Activated CD4-positive, alpha-beta T cell treated with anti-CD3 and anti-CD28 coated beads for 36 hours (primary cell): ENCODE measurements at regions not wholly inside any gene's neighbourhood (a gene's known extent, or its start where the extent isn't known, plus 50 kb on each side); places are given as distances from the start of the nearest gene placed in this dataset.

Experiments
- ATAC-seq: fragments of 200-7000 bp; cut with Tn5 transposase; one replicate; pipeline ENCODE4 v1.10.0; 2021; ENCODE audit warnings: mild to moderate bottlenecking, moderate library complexity
- CTCF ChIA-PET: fragments of 350-600 bp; sonication (Branson Sonifier 250); formaldehyde crosslinking; loops from one replicate; lab custom pipeline; 2021; ENCODE audit warnings: antibody characterized with exemption; lab: Charles Lee
- POLR2A ChIA-PET: fragments of 350-600 bp; sonication (Branson Sonifier 250); formaldehyde crosslinking; loops from one replicate; lab custom pipeline; 2021; ENCODE audit warnings: antibody characterized with exemption, inconsistent platforms; lab: Charles Lee
- DNase-seq: peaks from one replicate; pipeline ENCODE4 v3.0.0-alpha.2; 2020
- H3K27ac Mint-ChIP-seq: one replicate; pipeline ENCODE4 v1.8.0; 2021; ENCODE audit warnings: mixed read lengths
- H3K27me3 Mint-ChIP-seq: one replicate; pipeline ENCODE4 v1.8.0; 2021; ENCODE audit warnings: mixed read lengths
- H3K36me3 Mint-ChIP-seq: one replicate; pipeline ENCODE4 v1.8.0; 2021; ENCODE audit warnings: low read depth, mixed read lengths
- H3K4me1 Mint-ChIP-seq: one replicate; pipeline ENCODE4 v1.8.0; 2021; ENCODE audit warnings: mixed read lengths
- H3K4me3 Mint-ChIP-seq: one replicate; pipeline ENCODE4 v1.8.0; 2021; ENCODE audit warnings: mild to moderate bottlenecking, moderate library complexity, mixed read lengths
- H3K9me3 Mint-ChIP-seq: one replicate; pipeline ENCODE4 v1.8.0; 2021; ENCODE audit warnings: low read depth, mixed read lengths
- intact Hi-C, 2 experiments: fragments of 100-400 bp; cut with DNase I in 1 of 2; cut with micrococcal nuclease in 1 of 2; formaldehyde crosslinking; loops; one replicate each; pipeline versions ENCODE4 v1.14.2 to v1.15.1; 2022 to 2024; cut with DNase I, micrococcal nuclease

DNA sequence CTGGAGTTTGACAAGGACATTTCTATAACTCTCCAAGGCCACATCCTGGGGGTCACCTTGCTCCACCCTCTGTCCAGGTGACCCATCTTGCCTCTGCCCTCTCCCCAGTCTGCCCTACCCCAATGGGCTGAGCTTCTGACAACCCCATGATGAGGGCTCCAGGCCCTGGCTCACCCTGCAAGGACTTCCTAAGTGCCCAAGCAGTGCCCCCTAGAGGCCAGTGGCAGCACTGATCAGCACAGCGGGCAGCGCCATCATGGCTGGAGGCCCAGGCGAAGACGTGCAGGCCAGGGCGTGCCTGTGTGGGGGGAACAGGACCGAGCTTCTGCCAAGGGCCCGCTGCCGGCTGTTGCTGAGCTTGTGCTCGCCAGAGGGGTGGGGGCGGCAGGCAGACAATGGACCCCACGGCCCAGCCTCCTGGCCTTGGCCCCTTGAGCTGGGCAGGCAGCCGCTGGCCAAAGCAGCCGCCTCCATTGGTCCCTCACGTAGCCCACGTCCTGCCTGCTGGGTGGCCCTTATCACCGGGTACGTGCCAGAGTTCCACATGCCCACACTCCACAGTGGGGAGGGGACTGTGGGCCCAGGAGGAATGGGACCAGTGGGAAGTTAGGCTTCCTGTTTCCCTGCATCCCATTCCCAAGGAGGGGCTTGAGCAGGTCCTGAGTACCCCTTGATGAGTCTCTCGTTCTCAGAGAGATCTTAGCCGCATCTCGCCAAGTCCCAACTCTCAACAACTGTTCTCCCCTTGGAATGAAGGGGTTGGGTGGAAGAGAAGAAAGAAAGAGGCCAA, 64.3 kb downstream of the MRPL14 start:
- DNase-seq = peak; percentile 81
- Mint-ChIP-seq H3K27me3 (peaks cover 5% of the 10 kb centered on the region), H3K36me3 (no peaks in the 10 kb centered on the region), H3K4me3 (no peak overlapping the region), H3K9me3 (peaks cover 4% of the 10 kb centered on the region), H3K4me1 (peaks cover 10% of the 10 kb centered on the region), H3K27ac (no peak overlapping the region)
- intact Hi-C loops = no loop called here
- POLR2A ChIA-PET = no interaction called here
- CTCF ChIA-PET = interaction anchor here (0.6 to 2.3 kb wide), 15 partner anchors 8 to 400 kb away, joined by 3 to 14 read pairs (median 4); partner anchors contain the start of gene VEGFA
- ATAC-seq = peak; percentile 79

DNA sequence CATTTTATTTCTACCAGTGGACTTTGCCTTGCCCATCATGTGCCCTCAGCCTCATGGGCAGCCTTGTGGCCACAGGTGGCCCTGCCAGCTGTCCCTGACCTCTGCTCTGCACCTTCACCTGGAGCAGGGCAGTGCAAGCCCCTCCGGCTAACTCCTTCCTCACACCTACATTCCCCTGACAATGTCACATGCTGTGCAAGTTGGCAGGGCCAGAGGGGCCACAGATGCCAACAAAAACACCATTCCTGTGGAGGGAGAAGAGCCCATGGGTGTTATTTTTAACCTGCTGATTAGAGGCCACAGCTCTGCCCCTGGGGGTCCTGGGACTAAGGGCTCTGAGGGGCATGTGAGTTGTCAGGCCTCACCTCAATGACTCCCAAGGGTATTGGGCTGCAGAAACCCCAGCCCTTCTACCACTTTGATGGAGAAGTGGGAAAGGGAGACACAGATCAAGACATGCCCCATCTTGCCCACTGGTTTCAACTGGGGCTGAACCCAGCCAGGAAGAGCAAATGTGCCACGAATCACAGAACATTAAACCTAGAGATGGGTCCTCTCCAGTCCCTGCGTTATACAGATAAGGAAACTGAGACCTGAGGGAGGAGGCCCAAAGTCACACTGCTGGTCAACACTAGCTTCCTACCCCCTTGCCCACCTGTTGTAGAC, 65.0 kb downstream of the MRPL14 start:
- Mint-ChIP-seq H3K4me3 (no peak overlapping the region), H3K27me3 (peaks cover 5% of the 10 kb centered on the region), H3K9me3 (peaks cover 4% of the 10 kb centered on the region), H3K4me1 (peaks cover 10% of the 10 kb centered on the region), H3K36me3 (no peaks in the 10 kb centered on the region), H3K27ac (no peak overlapping the region)
- CTCF ChIA-PET = interaction anchor here (0.7 to 2.3 kb wide), 10 partner anchors 9 to 337 kb away, joined by 3 to 14 read pairs (median 6); partner anchors contain the start of gene VEGFA
- no peak for ATAC-seq
- POLR2A ChIA-PET = no interaction called here
- no peak for DNase-seq
- intact Hi-C loops = no loop called here

DNA sequence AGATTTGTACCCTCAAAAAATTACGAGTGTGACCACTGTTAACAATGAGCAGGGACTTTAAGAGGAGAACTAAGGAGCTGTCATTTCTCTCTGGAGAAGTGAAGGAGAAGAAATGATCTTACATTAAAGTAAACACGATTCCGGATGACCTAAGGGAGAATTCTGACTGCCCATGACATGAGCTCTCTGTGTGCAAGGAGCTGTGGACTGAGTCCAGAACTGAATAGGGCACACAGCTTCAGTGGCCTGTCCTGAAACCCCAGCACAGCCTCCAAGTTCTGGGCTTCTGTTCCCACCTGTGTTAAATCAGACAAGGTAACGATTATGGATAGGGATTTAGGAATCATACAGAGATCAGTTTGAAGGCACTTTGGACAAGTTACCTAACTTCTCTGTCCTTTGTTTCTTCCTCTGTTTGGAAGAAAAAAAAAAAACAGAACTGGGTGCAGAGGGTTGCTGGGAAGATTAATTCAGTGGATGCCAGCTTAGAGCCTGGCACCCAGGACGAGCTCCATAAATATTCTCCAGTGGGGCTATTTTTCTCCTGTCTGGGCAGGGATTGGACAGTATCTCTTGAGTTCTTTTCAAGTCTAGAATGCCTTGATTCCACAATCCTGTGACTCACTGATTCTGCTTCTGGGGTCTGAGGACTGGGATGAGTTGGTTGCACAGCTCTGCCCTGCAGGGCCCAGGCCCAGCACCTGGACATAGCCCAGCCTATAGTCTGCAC, 65.7 kb downstream of the MRPL14 start:
- ChIA-PET CTCF (interaction anchor here (1.1 to 2.3 kb wide), 5 partner anchors 9 to 292 kb away, joined by 3 to 11 read pairs (median 8); partner anchors contain the start of gene VEGFA), POLR2A (no interaction called here)
- DNase-seq (no peak), ATAC-seq (no peak)
- Mint-ChIP-seq H3K4me1 (peaks cover 10% of the 10 kb centered on the region), H3K27ac (no peak overlapping the region), H3K27me3 (peaks cover 5% of the 10 kb centered on the region), H3K36me3 (no peaks in the 10 kb centered on the region), H3K4me3 (no peak overlapping the region), H3K9me3 (peaks cover 4% of the 10 kb centered on the region)
- intact Hi-C loops = no loop called here

DNA sequence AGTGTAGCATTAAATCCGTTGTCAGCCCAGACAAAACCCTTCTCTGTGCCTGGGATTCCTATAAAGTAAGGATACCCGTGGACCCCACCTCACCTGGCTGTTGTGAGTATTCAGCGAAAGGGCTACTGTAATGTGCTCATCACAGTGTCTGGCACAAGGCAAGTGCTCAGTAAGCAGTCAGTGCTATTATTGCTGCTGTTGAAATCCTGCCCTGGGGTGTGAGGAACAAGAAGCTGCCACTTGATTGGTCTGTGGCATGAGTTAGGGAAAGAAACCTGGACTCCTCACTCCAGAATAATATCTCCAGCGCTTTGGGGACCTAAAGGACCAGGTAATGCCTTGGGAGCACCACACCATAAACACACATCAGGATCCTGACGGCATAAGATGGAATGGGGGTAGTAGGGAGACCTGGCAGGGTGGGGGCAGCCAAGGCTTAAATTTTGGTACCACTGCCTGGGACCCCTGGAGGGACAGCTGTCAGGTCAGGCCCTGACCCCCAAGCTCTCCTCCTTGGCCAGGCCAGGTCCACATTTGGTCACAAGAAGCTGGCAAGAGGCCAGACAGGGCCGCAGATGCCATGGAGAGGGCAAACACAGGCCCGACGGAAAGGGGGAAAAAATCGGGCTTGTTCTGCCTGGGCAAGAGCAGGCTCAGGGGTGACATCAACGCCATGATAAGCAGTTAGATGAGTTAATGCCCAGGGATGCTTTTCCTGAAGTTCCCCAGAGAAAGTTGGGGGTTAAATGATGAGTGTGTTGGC, 66.5 kb downstream of the MRPL14 start:
- no peak for DNase-seq
- intact Hi-C loops = no loop called here
- Mint-ChIP-seq H3K9me3 (peaks cover 4% of the 10 kb centered on the region), H3K27me3 (peaks cover 5% of the 10 kb centered on the region), H3K4me1 (peaks cover 10% of the 10 kb centered on the region), H3K27ac (no peak overlapping the region), H3K4me3 (no peak overlapping the region), H3K36me3 (no peaks in the 10 kb centered on the region)
- no peak for ATAC-seq
- CTCF ChIA-PET = interaction anchor here (1.5 to 2.3 kb wide), 3 partner anchors 10 to 291 kb away, joined by 6 to 11 read pairs (median 9); partner anchors contain the start of gene VEGFA
- POLR2A ChIA-PET = no interaction called here

DNA sequence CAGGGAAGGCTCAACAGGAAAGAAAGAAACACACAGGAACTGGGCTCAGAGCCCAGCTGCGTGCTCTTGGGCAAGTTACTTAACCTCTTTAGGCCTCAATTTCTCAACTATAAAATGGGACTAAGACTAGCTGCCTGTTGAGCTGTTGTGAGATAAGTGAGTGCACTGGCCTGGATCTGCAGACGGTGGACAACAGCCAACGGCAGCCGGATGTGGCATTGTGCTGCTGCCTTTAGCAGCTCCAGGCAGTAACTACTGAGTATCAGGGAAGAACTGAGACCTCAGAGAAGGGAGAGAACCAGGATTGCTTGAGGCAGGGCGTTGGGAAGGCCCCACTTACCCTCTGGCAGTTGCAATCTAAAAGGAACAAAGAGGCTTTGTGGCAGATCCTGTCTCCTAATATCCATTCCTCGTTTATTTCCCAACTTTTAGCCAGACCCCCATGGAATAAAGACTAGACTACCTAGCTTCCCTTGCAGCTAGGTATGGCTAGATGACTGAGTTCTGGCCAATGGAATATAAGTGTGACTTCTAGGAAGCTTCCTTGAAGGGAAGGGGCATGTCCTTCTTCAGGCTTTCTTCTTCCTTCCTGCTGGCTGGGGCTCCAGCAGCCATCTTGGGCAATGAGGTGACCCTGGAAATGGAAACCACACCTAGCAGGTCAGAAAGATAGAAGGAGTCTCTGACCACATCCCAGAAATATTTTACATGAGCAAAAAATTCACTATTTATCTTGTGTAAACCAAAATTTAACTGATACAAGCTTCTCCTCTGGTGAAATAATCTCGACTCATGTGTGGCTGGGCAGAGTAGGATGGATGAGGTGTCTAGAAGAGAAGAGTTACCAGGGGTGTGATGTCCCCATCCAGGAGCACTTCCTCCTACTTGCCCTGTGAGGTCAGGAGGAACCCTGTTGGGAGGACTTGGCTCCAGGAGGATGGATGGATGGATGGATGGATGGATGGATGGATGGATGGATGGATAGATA, 67.6 kb downstream of the MRPL14 start:
- H3K27me3 Mint-ChIP-seq = peaks cover 5% of the 10 kb centered on the region
- H3K4me1 Mint-ChIP-seq = peaks cover 7% of the 10 kb centered on the region
- ATAC-seq (no peak), DNase-seq (no peak)
- no peak overlapping the region for H3K27ac Mint-ChIP-seq
- H3K36me3 Mint-ChIP-seq = no peaks in the 10 kb centered on the region
- no peak overlapping the region for H3K4me3 Mint-ChIP-seq
- POLR2A ChIA-PET = no interaction called here
- H3K9me3 Mint-ChIP-seq = peaks cover 4% of the 10 kb centered on the region
- CTCF ChIA-PET = interaction anchor here (0.7 to 0.8 kb wide), 3 partner anchors 9 to 282 kb away, joined by 3 to 4 read pairs (median 4); no protein-coding TSS in a partner anchor
- intact Hi-C loops = no loop called here

DNA sequence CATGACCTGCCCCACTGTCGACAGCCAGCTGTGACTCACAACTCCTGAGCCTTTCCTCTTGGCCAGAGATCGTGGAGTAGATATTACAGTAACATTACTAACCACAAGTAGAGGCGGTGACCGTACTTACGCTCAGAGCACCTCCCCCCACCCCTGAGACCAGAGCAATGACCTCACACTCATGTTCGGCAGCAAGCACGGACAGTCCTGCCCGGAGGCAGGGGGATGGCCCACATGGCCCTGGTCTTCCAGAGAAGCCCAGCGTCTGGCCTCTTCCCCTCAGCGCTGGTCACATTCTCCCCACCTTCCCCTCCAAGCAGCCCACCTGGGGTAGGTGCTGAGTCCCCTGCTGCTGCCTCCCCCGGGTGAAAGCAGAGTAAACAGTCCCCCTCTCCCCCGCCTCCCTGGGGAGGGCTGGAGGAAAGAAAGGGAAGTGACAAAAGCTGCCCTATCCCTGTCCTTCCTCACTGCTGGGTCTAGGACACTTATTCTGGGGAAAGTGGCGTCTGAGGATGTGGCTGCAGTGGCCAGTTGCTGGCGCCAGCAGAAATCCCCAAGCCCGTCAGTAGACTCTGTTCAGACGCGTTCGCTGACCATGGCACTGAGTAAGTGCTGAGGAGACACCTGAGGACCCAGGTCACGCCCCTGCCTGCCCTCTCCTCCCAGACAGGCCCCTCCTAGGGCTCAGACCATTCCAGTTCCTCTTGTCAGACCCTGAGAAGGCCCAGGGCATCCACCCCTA, 68.5 kb downstream of the MRPL14 start:
- Mint-ChIP-seq H3K36me3 (no peaks in the 10 kb centered on the region), H3K27me3 (peaks cover 5% of the 10 kb centered on the region), H3K9me3 (peaks cover 4% of the 10 kb centered on the region), H3K4me1 (peaks cover 3% of the 10 kb centered on the region), H3K4me3 (no peak overlapping the region), H3K27ac (no peak overlapping the region)
- peak; percentile 76 for ATAC-seq
- intact Hi-C loops = no loop called here
- ChIA-PET CTCF (interaction anchor here (0.6 to 0.8 kb wide), 2 partner anchors 8 to 114 kb away, joined by 3 to 5 read pairs; no protein-coding TSS in a partner anchor), POLR2A (no interaction called here)
- DNase-seq = peak; percentile 51

DNA sequence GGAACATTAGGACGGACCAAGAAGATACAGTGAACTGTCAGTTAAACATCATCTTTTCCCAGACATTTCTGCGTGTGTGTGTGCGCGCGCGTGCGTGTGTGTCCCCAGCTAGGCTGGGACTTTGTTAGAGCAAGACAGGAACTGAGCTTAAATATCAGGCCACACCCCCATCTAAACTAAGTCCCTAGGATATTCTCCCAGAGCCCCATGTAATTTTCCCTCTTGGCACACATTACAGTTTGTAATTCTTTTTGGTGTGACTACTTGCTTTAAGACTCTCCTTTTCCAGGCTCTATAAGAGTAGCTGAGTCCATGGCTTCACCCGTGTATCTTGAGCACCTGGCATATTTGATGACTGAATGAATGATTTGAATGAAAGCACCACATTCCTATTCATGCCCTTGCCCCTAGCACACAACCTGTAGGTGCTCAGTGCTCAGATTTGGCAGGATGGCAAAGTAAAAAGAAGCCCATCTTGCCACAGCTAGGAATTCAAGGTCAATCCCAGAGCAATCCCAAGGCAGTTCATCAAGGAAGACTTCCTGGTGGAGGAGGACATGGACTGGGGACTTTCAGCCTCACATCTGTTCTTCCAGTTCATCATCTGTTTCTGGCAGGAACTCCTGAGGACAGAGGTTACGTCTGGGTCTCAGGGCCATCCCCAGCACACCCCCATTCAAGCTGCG, 69.2 kb downstream of the MRPL14 start:
- H3K27ac Mint-ChIP-seq = no peak overlapping the region
- H3K9me3 Mint-ChIP-seq = peaks cover 4% of the 10 kb centered on the region
- H3K27me3 Mint-ChIP-seq = peaks cover 5% of the 10 kb centered on the region
- H3K4me3 Mint-ChIP-seq = no peak overlapping the region
- DNase-seq (no peak), ATAC-seq (no peak)
- peaks cover 3% of the 10 kb centered on the region for H3K4me1 Mint-ChIP-seq
- ChIA-PET POLR2A (no interaction called here), CTCF (interaction anchor here (0.5 to 0.6 kb wide), 2 partner anchors 115 to 199 kb away, joined by 3 to 5 read pairs; no protein-coding TSS in a partner anchor)
- H3K36me3 Mint-ChIP-seq = no peaks in the 10 kb centered on the region
- intact Hi-C loops = no loop called here

DNA sequence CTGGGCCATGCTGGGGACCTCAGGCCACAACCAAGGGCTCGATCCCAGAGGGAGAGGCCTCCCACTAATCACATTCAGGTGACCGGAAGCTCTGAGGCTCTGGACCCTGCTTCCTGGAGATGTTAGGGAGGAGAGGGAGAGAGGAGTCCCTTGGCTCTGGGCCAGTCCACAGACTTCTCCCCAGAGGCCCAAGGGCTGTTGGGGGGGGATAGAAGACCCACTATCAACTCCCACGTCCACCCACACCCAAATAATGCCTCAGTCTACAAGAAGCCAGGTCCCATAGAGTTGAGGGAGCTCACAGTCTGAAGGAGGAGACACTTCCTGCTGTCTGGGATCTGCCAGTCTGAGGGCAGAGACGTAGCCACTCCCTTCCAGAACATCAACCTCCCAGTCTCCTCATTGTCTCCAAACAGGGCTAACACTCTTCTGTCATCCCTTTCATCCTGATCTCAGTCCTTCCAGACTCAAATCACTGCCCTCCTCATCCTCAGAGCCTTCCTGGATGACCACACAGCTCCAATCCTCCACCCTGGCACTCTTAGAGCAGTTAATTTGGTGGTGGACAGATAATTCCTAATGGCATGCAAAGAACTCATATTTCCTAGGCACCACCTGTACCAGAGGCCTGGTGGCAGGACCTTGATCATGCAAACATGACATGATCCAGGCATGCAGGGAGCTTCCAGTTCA, 69.9 kb downstream of the MRPL14 start:
- POLR2A ChIA-PET = no interaction called here
- Mint-ChIP-seq H3K4me3 (no peak overlapping the region), H3K36me3 (no peaks in the 10 kb centered on the region), H3K4me1 (peaks cover 3% of the 10 kb centered on the region), H3K9me3 (peaks cover 4% of the 10 kb centered on the region), H3K27me3 (peaks cover 5% of the 10 kb centered on the region), H3K27ac (no peak overlapping the region)
- intact Hi-C loops = no loop called here
- DNase-seq (no peak), ATAC-seq (no peak)
- CTCF ChIA-PET = interaction anchor here (0.5 kb wide), 1 partner anchor 199 kb away, joined by 3 read pairs; no protein-coding TSS in a partner anchor
